ENCODE measurements at regions not wholly inside any gene's neighbourhood (a gene's known extent, or its start where the extent isn't known, plus 50 kb on each side); places are given as distances from the start of the nearest gene placed in this dataset.

DNA sequence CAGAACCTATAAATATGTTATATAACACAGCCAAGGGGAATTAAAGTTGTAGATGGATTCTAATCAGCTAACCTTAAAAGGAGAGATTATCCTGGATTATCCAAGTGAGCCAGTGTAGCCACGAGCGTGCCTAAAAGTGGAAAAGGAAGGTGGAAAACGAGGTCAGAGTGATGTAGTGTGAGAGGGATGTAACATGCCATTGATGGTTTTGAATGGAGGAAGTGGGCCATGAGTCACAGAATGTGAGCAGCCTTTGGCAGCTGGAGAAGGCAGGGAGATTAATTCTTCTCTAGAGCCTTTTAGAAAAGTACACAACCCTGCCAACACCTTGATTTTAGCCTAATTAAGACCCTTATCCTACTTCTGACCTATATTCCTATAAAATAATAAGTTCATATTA lies 149.1 kb downstream of the SLC39A8 start:
- TF ChIP-seq, protein P1, sequence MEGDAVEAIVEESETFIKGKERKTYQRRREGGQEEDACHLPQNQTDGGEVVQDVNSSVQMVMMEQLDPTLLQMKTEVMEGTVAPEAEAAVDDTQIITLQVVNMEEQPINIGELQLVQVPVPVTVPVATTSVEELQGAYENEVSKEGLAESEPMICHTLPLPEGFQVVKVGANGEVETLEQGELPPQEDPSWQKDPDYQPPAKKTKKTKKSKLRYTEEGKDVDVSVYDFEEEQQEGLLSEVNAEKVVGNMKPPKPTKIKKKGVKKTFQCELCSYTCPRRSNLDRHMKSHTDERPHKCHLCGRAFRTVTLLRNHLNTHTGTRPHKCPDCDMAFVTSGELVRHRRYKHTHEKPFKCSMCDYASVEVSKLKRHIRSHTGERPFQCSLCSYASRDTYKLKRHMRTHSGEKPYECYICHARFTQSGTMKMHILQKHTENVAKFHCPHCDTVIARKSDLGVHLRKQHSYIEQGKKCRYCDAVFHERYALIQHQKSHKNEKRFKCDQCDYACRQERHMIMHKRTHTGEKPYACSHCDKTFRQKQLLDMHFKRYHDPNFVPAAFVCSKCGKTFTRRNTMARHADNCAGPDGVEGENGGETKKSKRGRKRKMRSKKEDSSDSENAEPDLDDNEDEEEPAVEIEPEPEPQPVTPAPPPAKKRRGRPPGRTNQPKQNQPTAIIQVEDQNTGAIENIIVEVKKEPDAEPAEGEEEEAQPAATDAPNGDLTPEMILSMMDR (IDR thresholded peaks at IDR 0.05) = no peak
- TF ChIP-seq EP300 (IDR thresholded peaks at IDR 0.05) (no peak), POLR2A (IDR thresholded peaks at IDR 0.05) (no peak)

Measured in tibial nerve (tissue), 4 donors.